ENCODE measurements at regions not wholly inside any gene's neighbourhood (a gene's known extent, or its start where the extent isn't known, plus 50 kb on each side); places are given as distances from the start of the nearest gene placed in this dataset.

GRCh38 chr10:113411456-113411855 is 141.4 kb upstream of the HABP2 start:
- TF ChIP-seq POLR2A (IDR thresholded peaks at IDR 0.05; ENCODE audit: low read depth, low read length) = no peak
- TF ChIP-seq POLR2AphosphoS5 (IDR thresholded peaks at IDR 0.05; ENCODE audit: low read depth, low read length) = no peak
- no peak for TF ChIP-seq TAF1 (IDR thresholded peaks at IDR 0.05; ENCODE audit: borderline replicate concordance, low read depth, low read length)

Measured in GM12892 (cell line).